ENCODE measurements at regions not wholly inside any gene's neighbourhood (a gene's known extent, or its start where the extent isn't known, plus 50 kb on each side); places are given as distances from the start of the nearest gene placed in this dataset.

- no peak for TF ChIP-seq CTCF (IDR thresholded peaks at IDR 0.05)
- no peak for TF ChIP-seq EZH2 (IDR thresholded peaks at IDR 0.05)
Observed at GRCh38 chr7:35379481-35379880, 125.6 kb upstream of the TBX20 start.

All from neural progenitor cell (in vitro differentiated cells).